OCI-LY3 (cell line): ENCODE measurements at regions not wholly inside any gene's neighbourhood (a gene's known extent, or its start where the extent isn't known, plus 50 kb on each side); places are given as distances from the start of the nearest gene placed in this dataset.

Source experiments
- H2AFZ ChIP-seq: fragments of 200-600, 300-600 bp; shearing (Covaris generic); 2 replicates; pipeline ENCODE4 v1.6.0; 2014; ENCODE audit warnings: antibody characterized with exemption, low read depth, low read length
- H3K27ac ChIP-seq: fragments of 200-600, 300-600 bp; sonication (generic); 2 replicates; pipeline ENCODE4 v1.5.1; 2014; ENCODE audit warnings: mild to moderate bottlenecking, low read length, moderate library complexity, mixed read lengths
- H3K27me3 ChIP-seq: fragments of 200-600, 300-600 bp; sonication (generic); 2 replicates; pipeline ENCODE4 v1.6.1; 2014; ENCODE audit warnings: low read depth, low read length, mixed read lengths
- H3K36me3 ChIP-seq: fragments of 200-600, 300-600 bp; sonication (generic); replicated peaks from 2 replicates; pipeline ENCODE3; 2014; ENCODE audit warnings: low read depth, low read length, mixed read lengths
- H3K4me1 ChIP-seq: fragments of 300-600, 200-600 bp; sonication (generic); 2 replicates; pipeline ENCODE4 v1.6.1; 2014; ENCODE audit warnings: low read length, mixed read lengths
- H3K4me2 ChIP-seq: fragments of 200-600, 300-600 bp; sonication (generic); 2 replicates; pipeline ENCODE4 v1.6.1; 2014; ENCODE audit warnings: low read length, mixed read lengths
- H3K4me3 ChIP-seq: fragments of 300-600, 200-600 bp; sonication (generic); 2 replicates; pipeline ENCODE4 v1.5.1; 2014; ENCODE audit warnings: antibody characterized with exemption, mild to moderate bottlenecking, low read length, moderate library complexity
- H3K79me2 ChIP-seq: fragments of 300-600, 200-600 bp; shearing (Covaris generic); 2 replicates; pipeline ENCODE4 v1.6.1; 2014; ENCODE audit warnings: mild to moderate bottlenecking, low read length, mixed read lengths
- H3K9ac ChIP-seq: fragments of 300-600, 200-600 bp; shearing (Covaris generic); 2 replicates; pipeline ENCODE4 v1.6.0; 2014; ENCODE audit warnings: mild to moderate bottlenecking, low read length, moderate library complexity
- H3K9me3 ChIP-seq: fragments of 200-600, 300-600 bp; shearing (Covaris generic); 2 replicates; pipeline ENCODE4 v1.6.1; 2014; ENCODE audit warnings: low read length, mixed read lengths; ENCODE audit not compliant: insufficient read depth
- H4K20me1 ChIP-seq: fragments of 200-600, 300-600 bp; sonication (generic); 2 replicates; pipeline ENCODE4 v1.6.1; 2016; ENCODE audit warnings: low read length, mixed read lengths; ENCODE audit not compliant: insufficient read depth
- CTCF ChIP-seq: fragments of 200-600, 300-600 bp; sonication (generic); IDR thresholded peaks from 2 replicates; pipeline ENCODE4 v1.5.1; 2014; ENCODE audit warnings: antibody characterized with exemption, low read length, low read depth
- EZH2phosphoT487 ChIP-seq: fragments of 200-600 bp; shearing (Covaris generic); IDR thresholded peaks from 2 replicates; pipeline ENCODE4 v1.6.1; 2018; ENCODE audit warnings: antibody characterized with exemption, mixed run types, low read depth

GRCh38 chr3:109806929-109807328, 469.6 kb upstream of the DPPA4 start:
- H3K4me3 ChIP-seq, result no peak overlapping the region; the same call in 1 of the 2 replicates
- TF ChIP-seq EZH2phosphoT487 (no peak), CTCF (no peak)
- no peaks in the 10 kb centered on the region for H4K20me1 ChIP-seq
- no peak overlapping the region for H3K9ac ChIP-seq
- H2AFZ ChIP-seq, result no peak overlapping the region
- H3K27me3 ChIP-seq, result no peaks in the 10 kb centered on the region
- no peaks in the 10 kb centered on the region for H3K79me2 ChIP-seq
- H3K27ac ChIP-seq, result no peak overlapping the region
- H3K36me3 ChIP-seq, result no peaks in the 10 kb centered on the region
- H3K4me2 ChIP-seq, result peak overlapping the region; percentile 21
- peaks cover 7% of the 10 kb centered on the region for H3K4me1 ChIP-seq
- H3K9me3 ChIP-seq, result no peaks in the 10 kb centered on the region

- no peaks in the 10 kb centered on the region for H3K36me3 ChIP-seq
- H3K27ac ChIP-seq, result no peak overlapping the region
- H3K4me2 ChIP-seq, result no peak overlapping the region
- H3K4me3 ChIP-seq, result no peak overlapping the region
- H3K9me3 ChIP-seq, result no peaks in the 10 kb centered on the region
- no peak for TF ChIP-seq EZH2phosphoT487
- no peak for TF ChIP-seq CTCF
- no peaks in the 10 kb centered on the region for H4K20me1 ChIP-seq
- no peaks in the 10 kb centered on the region for H3K27me3 ChIP-seq
- no peaks in the 10 kb centered on the region for H3K79me2 ChIP-seq
- H3K9ac ChIP-seq, result no peak overlapping the region
- peaks cover 7% of the 10 kb centered on the region for H3K4me1 ChIP-seq
- H2AFZ ChIP-seq, result no peak overlapping the region
Measured at GRCh38 chr3:109809513-109809912, 472.2 kb upstream of the DPPA4 start.

GRCh38 chr3:109818081-109818480, 480.7 kb upstream of the DPPA4 start:
- TF ChIP-seq CTCF (no peak), EZH2phosphoT487 (no peak)
- no peaks in the 10 kb centered on the region for H3K27me3 ChIP-seq
- H3K4me2 ChIP-seq, result no peak overlapping the region
- no peak overlapping the region for H3K27ac ChIP-seq
- H2AFZ ChIP-seq, result no peak overlapping the region
- no peaks in the 10 kb centered on the region for H4K20me1 ChIP-seq
- no peaks in the 10 kb centered on the region for H3K36me3 ChIP-seq
- H3K9ac ChIP-seq, result no peak overlapping the region
- H3K4me3 ChIP-seq, result no peak overlapping the region
- no peaks in the 10 kb centered on the region for H3K9me3 ChIP-seq
- no peaks in the 10 kb centered on the region for H3K4me1 ChIP-seq
- no peaks in the 10 kb centered on the region for H3K79me2 ChIP-seq

GRCh38 chr3:109819734-109820133, 482.4 kb upstream of the DPPA4 start:
- no peaks in the 10 kb centered on the region for H3K4me1 ChIP-seq
- H3K9ac ChIP-seq, result no peak overlapping the region
- H3K36me3 ChIP-seq, result no peaks in the 10 kb centered on the region
- no peak overlapping the region for H3K4me2 ChIP-seq
- no peaks in the 10 kb centered on the region for H4K20me1 ChIP-seq
- H3K27me3 ChIP-seq, result no peaks in the 10 kb centered on the region
- H3K27ac ChIP-seq, result no peak overlapping the region
- H2AFZ ChIP-seq, result no peak overlapping the region
- TF ChIP-seq EZH2phosphoT487 (no peak), CTCF (no peak)
- H3K79me2 ChIP-seq, result no peaks in the 10 kb centered on the region
- H3K9me3 ChIP-seq, result no peaks in the 10 kb centered on the region
- H3K4me3 ChIP-seq, result no peak overlapping the region
